HepG2 (cell line): ENCODE measurements at regions not wholly inside any gene's neighbourhood (a gene's known extent, or its start where the extent isn't known, plus 50 kb on each side); places are given as distances from the start of the nearest gene placed in this dataset.

Experiments
- ERF ChIP-seq: IDR thresholded peaks from 2 replicates; pipeline ENCODE4 v1.6.1; 2018; ENCODE audit warnings: missing biosample characterization, missing genetic modification reagents
- GPN1 ChIP-seq: sonication (generic); formaldehyde crosslinking; IDR thresholded peaks from 2 replicates; pipeline ENCODE4 v1.5.1; 2020; ENCODE audit warnings: missing genetic modification reagents, borderline replicate concordance
- KMT2A ChIP-seq: sonication (generic); formaldehyde crosslinking; IDR thresholded peaks from 2 replicates; pipeline ENCODE4 v1.4.0; 2020; ENCODE audit warnings: missing genetic modification reagents
- MBD4 ChIP-seq: IDR thresholded peaks from 2 replicates; pipeline ENCODE4 v1.6.1; 2012; ENCODE audit warnings: low read length, inconsistent platforms, borderline replicate concordance
- TMF1 ChIP-seq: sonication (generic); formaldehyde crosslinking; IDR thresholded peaks from 2 replicates; pipeline ENCODE4 v1.8.1; 2022; ENCODE audit warnings: low read depth, missing genetic modification reagents
- ZNF101 ChIP-seq: sonication (generic); formaldehyde crosslinking; IDR thresholded peaks from 2 replicates; pipeline ENCODE4 v1.4.0; 2020; ENCODE audit warnings: mild to moderate bottlenecking, low read depth, missing genetic modification reagents, borderline replicate concordance
- ZNF441 ChIP-seq: sonication (generic); formaldehyde crosslinking; IDR thresholded peaks from 2 replicates; pipeline ENCODE4 v1.7.0; 2021; ENCODE audit warnings: missing genetic modification reagents, borderline replicate concordance
- TF ChIP-seq, protein P1 (sequence below): IDR thresholded peaks from 2 replicates; pipeline ENCODE4 v1.6.1; 2016; ENCODE audit warnings: control low read depth
- TF ChIP-seq, protein P2 (sequence below): sonication (generic); formaldehyde crosslinking; IDR thresholded peaks from 2 replicates; pipeline ENCODE4 v1.5.1; 2020; ENCODE audit warnings: missing genetic modification reagents, mild to moderate bottlenecking, borderline replicate concordance
- TF ChIP-seq, protein P3 (sequence below): sonication (generic); formaldehyde crosslinking; IDR thresholded peaks from 2 replicates; pipeline ENCODE4 v1.8.1; 2023; ENCODE audit warnings: mild to moderate bottlenecking, missing genetic modification reagents
- TF ChIP-seq, protein P4 (sequence below): sonication (generic); formaldehyde crosslinking; IDR thresholded peaks from 2 replicates; pipeline ENCODE4 v1.4.0; 2020; ENCODE audit warnings: missing genetic modification reagents

- no peak for TF ChIP-seq ERF (CRISPR knock-in tag)
- TF ChIP-seq GPN1: no peak
- no peak for TF ChIP-seq KMT2A
- TF ChIP-seq, protein P1, sequence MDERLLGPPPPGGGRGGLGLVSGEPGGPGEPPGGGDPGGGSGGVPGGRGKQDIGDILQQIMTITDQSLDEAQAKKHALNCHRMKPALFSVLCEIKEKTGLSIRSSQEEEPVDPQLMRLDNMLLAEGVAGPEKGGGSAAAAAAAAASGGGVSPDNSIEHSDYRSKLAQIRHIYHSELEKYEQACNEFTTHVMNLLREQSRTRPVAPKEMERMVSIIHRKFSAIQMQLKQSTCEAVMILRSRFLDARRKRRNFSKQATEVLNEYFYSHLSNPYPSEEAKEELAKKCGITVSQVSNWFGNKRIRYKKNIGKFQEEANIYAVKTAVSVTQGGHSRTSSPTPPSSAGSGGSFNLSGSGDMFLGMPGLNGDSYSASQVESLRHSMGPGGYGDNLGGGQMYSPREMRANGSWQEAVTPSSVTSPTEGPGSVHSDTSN (CRISPR knock-in tag): no peak
- TF ChIP-seq ZNF101 (CRISPR knock-in tag): no peak
- no peak for TF ChIP-seq TMF1 (CRISPR knock-in tag)
- TF ChIP-seq, protein P2, sequence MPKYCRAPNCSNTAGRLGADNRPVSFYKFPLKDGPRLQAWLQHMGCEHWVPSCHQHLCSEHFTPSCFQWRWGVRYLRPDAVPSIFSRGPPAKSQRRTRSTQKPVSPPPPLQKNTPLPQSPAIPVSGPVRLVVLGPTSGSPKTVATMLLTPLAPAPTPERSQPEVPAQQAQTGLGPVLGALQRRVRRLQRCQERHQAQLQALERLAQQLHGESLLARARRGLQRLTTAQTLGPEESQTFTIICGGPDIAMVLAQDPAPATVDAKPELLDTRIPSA: no peak
- TF ChIP-seq, protein P3, sequence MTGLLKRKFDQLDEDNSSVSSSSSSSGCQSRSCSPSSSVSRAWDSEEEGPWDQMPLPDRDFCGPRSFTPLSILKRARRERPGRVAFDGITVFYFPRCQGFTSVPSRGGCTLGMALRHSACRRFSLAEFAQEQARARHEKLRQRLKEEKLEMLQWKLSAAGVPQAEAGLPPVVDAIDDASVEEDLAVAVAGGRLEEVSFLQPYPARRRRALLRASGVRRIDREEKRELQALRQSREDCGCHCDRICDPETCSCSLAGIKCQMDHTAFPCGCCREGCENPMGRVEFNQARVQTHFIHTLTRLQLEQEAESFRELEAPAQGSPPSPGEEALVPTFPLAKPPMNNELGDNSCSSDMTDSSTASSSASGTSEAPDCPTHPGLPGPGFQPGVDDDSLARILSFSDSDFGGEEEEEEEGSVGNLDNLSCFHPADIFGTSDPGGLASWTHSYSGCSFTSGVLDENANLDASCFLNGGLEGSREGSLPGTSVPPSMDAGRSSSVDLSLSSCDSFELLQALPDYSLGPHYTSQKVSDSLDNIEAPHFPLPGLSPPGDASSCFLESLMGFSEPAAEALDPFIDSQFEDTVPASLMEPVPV (CRISPR knock-in tag): no peak
- TF ChIP-seq MBD4: no peak
- TF ChIP-seq, protein P4, sequence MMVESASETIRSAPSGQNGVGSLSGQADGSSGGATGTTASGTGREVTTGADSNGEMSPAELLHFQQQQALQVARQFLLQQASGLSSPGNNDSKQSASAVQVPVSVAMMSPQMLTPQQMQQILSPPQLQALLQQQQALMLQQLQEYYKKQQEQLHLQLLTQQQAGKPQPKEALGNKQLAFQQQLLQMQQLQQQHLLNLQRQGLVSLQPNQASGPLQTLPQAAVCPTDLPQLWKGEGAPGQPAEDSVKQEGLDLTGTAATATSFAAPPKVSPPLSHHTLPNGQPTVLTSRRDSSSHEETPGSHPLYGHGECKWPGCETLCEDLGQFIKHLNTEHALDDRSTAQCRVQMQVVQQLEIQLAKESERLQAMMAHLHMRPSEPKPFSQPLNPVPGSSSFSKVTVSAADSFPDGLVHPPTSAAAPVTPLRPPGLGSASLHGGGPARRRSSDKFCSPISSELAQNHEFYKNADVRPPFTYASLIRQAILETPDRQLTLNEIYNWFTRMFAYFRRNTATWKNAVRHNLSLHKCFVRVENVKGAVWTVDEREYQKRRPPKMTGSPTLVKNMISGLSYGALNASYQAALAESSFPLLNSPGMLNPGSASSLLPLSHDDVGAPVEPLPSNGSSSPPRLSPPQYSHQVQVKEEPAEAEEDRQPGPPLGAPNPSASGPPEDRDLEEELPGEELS (CRISPR knock-in tag): no peak
- no peak for TF ChIP-seq ZNF441 (CRISPR knock-in tag)
Measured at GRCh38 chr6:62357835-62358234, 71.8 kb upstream of the KHDRBS2 start (continued).
